HG02610 (cell line): ENCODE measurements at regions not wholly inside any gene's neighbourhood (a gene's known extent, or its start where the extent isn't known, plus 50 kb on each side); places are given as distances from the start of the nearest gene placed in this dataset.

Source experiments
- ATAC-seq: cut with Tn5 transposase; IDR thresholded peaks from one replicate; pipeline ENCODE4 v1.9.1; 2021; ENCODE audit warnings: mild to moderate bottlenecking, moderate library complexity; ENCODE audit not compliant: unreplicated experiment

- no peak for ATAC-seq
These were observed 280.9 kb upstream of the RAB6C start for GRCh38 chr2:129698593-129698992.

- ATAC-seq: no peak
These were observed 279.5 kb upstream of the RAB6C start for GRCh38 chr2:129699781-129700573.

GRCh38 chr2:129702416-129703176 lies 276.9 kb upstream of the RAB6C start:
- ATAC-seq: no peak

- no peak for ATAC-seq
These were observed 274.4 kb upstream of the RAB6C start for GRCh38 chr2:129705085-129705484.

- no peak for ATAC-seq
These were observed 271.7 kb upstream of the RAB6C start for GRCh38 chr2:129707800-129708199.

- no peak for ATAC-seq
These were observed 271.1 kb upstream of the RAB6C start for GRCh38 chr2:129708221-129708967.

- no peak for ATAC-seq
These were observed 270.2 kb upstream of the RAB6C start for GRCh38 chr2:129709001-129709955.

- no peak for ATAC-seq
These were observed 269.4 kb upstream of the RAB6C start for GRCh38 chr2:129709956-129710598.

- no peak for ATAC-seq
These were observed 268.6 kb upstream of the RAB6C start for GRCh38 chr2:129710670-129711495.

- no peak for ATAC-seq
These were observed 267.4 kb upstream of the RAB6C start for GRCh38 chr2:129711816-129712675.

- ATAC-seq: no peak
These were observed 266.8 kb upstream of the RAB6C start for GRCh38 chr2:129712676-129712985.

- ATAC-seq: no peak
These were observed 266.1 kb upstream of the RAB6C start for GRCh38 chr2:129713337-129713736.

- ATAC-seq: no peak
These were observed 262.5 kb upstream of the RAB6C start for GRCh38 chr2:129716781-129717559.

- ATAC-seq: no peak
These were observed 261.8 kb upstream of the RAB6C start for GRCh38 chr2:129717560-129718130.

GRCh38 chr2:129719335-129719734 lies 260.1 kb upstream of the RAB6C start:
- no peak for ATAC-seq

GRCh38 chr2:129720360-129720759 lies 259.1 kb upstream of the RAB6C start:
- no peak for ATAC-seq

GRCh38 chr2:129720761-129721160 lies 258.7 kb upstream of the RAB6C start:
- no peak for ATAC-seq
